Neural progenitor cell (in vitro differentiated cells): ENCODE measurements at regions not wholly inside any gene's neighbourhood (a gene's known extent, or its start where the extent isn't known, plus 50 kb on each side); places are given as distances from the start of the nearest gene placed in this dataset.

Experiments used
- DNase-seq: peaks from one replicate; pipeline ENCODE4 v3.0.0-alpha.2; 2016; ENCODE audit warnings: low spot score
- H2AFZ ChIP-seq: fragments of 200-600 bp; sonication (generic); replicated peaks from 2 replicates; pipeline ENCODE4 v1.6.1; 2016; ENCODE audit warnings: antibody characterized with exemption
- H3F3A ChIP-seq: fragments of 200-600 bp; sonication (generic); 2 replicates; pipeline ENCODE4 v1.6.1; 2016; ENCODE audit warnings: antibody characterized with exemption, low read depth
- H3K27ac ChIP-seq: fragments of 200-600 bp; sonication (generic); 2 replicates; pipeline ENCODE4 v1.5.1; 2016; ENCODE audit warnings: mild to moderate bottlenecking
- H3K27me3 ChIP-seq: fragments of 200-600 bp; sonication (generic); 2 replicates; pipeline ENCODE4 v1.6.1; 2016; ENCODE audit warnings: mild to moderate bottlenecking, moderate library complexity
- H3K36me3 ChIP-seq: fragments of 200-600 bp; sonication (generic); 2 replicates; pipeline ENCODE4 v1.5.1; 2016
- H3K4me1 ChIP-seq: fragments of 200-600 bp; sonication (generic); 2 replicates; pipeline ENCODE4 v1.6.1; 2016; ENCODE audit warnings: mixed run types
- H3K4me2 ChIP-seq: fragments of 200-600 bp; sonication (generic); 2 replicates; pipeline ENCODE4 v1.6.1; 2016
- H3K4me3 ChIP-seq: fragments of 200-600 bp; sonication (generic); 2 replicates; pipeline ENCODE4 v1.5.1; 2016
- H3K79me2 ChIP-seq: fragments of 200-600 bp; sonication (generic); 2 replicates; pipeline ENCODE4 v1.6.1; 2016; ENCODE audit warnings: low read depth
- H3K9ac ChIP-seq: fragments of 200-600 bp; sonication (generic); 2 replicates; pipeline ENCODE4 v1.6.1; 2016
- H3K9me3 ChIP-seq: fragments of 200-600 bp; sonication (generic); 2 replicates; pipeline ENCODE4 v1.5.1; 2016; ENCODE audit warnings: low read depth
- H4K20me1 ChIP-seq: fragments of 200-600 bp; sonication (generic); 2 replicates; pipeline ENCODE4 v1.6.1; 2016; ENCODE audit warnings: low read depth
- H3K27ac Mint-ChIP-seq: 3 replicates; pipeline ENCODE4 v1.8.0; 2021; ENCODE audit warnings: mixed read lengths
- H3K27me3 Mint-ChIP-seq: 2 replicates; pipeline ENCODE4 v1.8.0; 2022; ENCODE audit warnings: low read depth, mild to moderate bottlenecking, inconsistent platforms, moderate library complexity, mixed read lengths; ENCODE audit not compliant: insufficient read depth
- H3K36me3 Mint-ChIP-seq: 3 replicates; pipeline ENCODE4 v1.8.0; 2021; ENCODE audit warnings: mixed read lengths
- H3K4me1 Mint-ChIP-seq: 3 replicates; pipeline ENCODE4 v1.8.0; 2021; ENCODE audit warnings: mixed read lengths
- H3K4me3 Mint-ChIP-seq: 3 replicates; pipeline ENCODE4 v1.8.0; 2021; ENCODE audit warnings: mild to moderate bottlenecking, moderate library complexity, mixed read lengths
- H3K9me3 Mint-ChIP-seq: 3 replicates; pipeline ENCODE4 v1.8.0; 2020; ENCODE audit warnings: mixed read lengths
- CTCF ChIP-seq: fragments of 200-600 bp; sonication (generic); IDR thresholded peaks from 2 replicates; pipeline ENCODE4 v1.5.1; 2017; ENCODE audit warnings: antibody characterized with exemption, mild to moderate bottlenecking
- EZH2 ChIP-seq: fragments of 200-600 bp; sonication (generic); IDR thresholded peaks from 2 replicates; pipeline ENCODE4 v1.6.1; 2017; ENCODE audit warnings: antibody characterized with exemption, mild to moderate bottlenecking, moderate library complexity
- EZH2phosphoT487 ChIP-seq: fragments of 200-600 bp; sonication (generic); IDR thresholded peaks from 2 replicates; pipeline ENCODE4 v1.6.1; 2017; ENCODE audit warnings: antibody characterized with exemption

DNA sequence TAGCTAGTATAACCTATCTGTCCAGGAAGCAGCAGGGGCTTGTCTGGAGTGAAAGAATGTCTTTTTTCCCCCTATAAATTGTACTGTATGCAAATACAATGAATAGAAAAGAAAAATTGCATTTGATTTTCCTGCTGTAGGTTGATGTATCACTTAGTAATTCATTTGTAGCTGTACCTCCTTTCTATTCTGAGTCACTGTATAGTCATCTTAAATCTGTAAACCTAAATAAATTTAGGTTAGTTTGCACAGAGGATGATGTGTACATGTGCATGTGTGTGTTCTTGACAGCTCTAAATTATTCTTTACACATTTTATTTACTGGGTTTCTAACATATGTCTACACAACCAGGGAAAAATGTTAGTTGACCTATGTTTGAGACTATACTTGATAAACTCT, 478.7 kb upstream of the CNTNAP5 start:
- H3K4me3 ChIP-seq = no peak overlapping the region
- H3F3A ChIP-seq = no peaks in the 10 kb centered on the region
- no peak overlapping the region for H3K4me2 ChIP-seq
- H3K9me3 ChIP-seq = no peaks in the 10 kb centered on the region
- DNase-seq = no peak
- no peaks in the 10 kb centered on the region for H3K79me2 ChIP-seq
- Mint-ChIP-seq H3K4me1 (no peaks in the 10 kb centered on the region), H3K27ac (no peak overlapping the region), H3K36me3 (no peaks in the 10 kb centered on the region), H3K4me3 (no peak overlapping the region), H3K27me3 (no peaks in the 10 kb centered on the region), H3K9me3 (peaks cover 9% of the 10 kb centered on the region)
- no peak overlapping the region for H3K27ac ChIP-seq
- H3K36me3 ChIP-seq = no peaks in the 10 kb centered on the region
- H2AFZ ChIP-seq = no peak overlapping the region
- no peak overlapping the region for H3K9ac ChIP-seq
- no peaks in the 10 kb centered on the region for H3K27me3 ChIP-seq
- TF ChIP-seq CTCF (no peak), EZH2phosphoT487 (no peak), EZH2 (no peak)
- no peaks in the 10 kb centered on the region for H4K20me1 ChIP-seq
- no peaks in the 10 kb centered on the region for H3K4me1 ChIP-seq

- no peaks in the 10 kb centered on the region for H3K27me3 ChIP-seq
- Mint-ChIP-seq H3K4me1 (no peaks in the 10 kb centered on the region), H3K9me3 (no peaks in the 10 kb centered on the region), H3K4me3 (no peak overlapping the region), H3K36me3 (no peaks in the 10 kb centered on the region), H3K27me3 (peaks cover 3% of the 10 kb centered on the region), H3K27ac (no peak overlapping the region)
- H2AFZ ChIP-seq = no peak overlapping the region
- no peak overlapping the region for H3K27ac ChIP-seq
- no peak overlapping the region for H3K9ac ChIP-seq
- no peaks in the 10 kb centered on the region for H3K4me1 ChIP-seq
- no peak for TF ChIP-seq EZH2phosphoT487
- TF ChIP-seq CTCF = no peak
- TF ChIP-seq EZH2 = no peak
- no peak for DNase-seq
- H3K36me3 ChIP-seq = no peaks in the 10 kb centered on the region
- no peaks in the 10 kb centered on the region for H3K79me2 ChIP-seq
- no peak overlapping the region for H3K4me3 ChIP-seq
- no peaks in the 10 kb centered on the region for H3K9me3 ChIP-seq
- no peak overlapping the region for H3K4me2 ChIP-seq
- H4K20me1 ChIP-seq = no peaks in the 10 kb centered on the region
- no peaks in the 10 kb centered on the region for H3F3A ChIP-seq
Measured at GRCh38 chr2:123563515-123563914, 461.6 kb upstream of the CNTNAP5 start.

GRCh38 chr2:123566291-123566946, 458.7 kb upstream of the CNTNAP5 start:
- Mint-ChIP-seq H3K27me3 (no peaks in the 10 kb centered on the region), H3K36me3 (no peaks in the 10 kb centered on the region), H3K4me3 (no peak overlapping the region), H3K9me3 (no peaks in the 10 kb centered on the region), H3K4me1 (no peaks in the 10 kb centered on the region), H3K27ac (no peak overlapping the region)
- Histone ChIP-seq H3K27me3 (no peaks in the 10 kb centered on the region), H2AFZ (peak overlapping the region; percentile 15), H3F3A (no peaks in the 10 kb centered on the region), H3K79me2 (no peaks in the 10 kb centered on the region), H3K4me2 (no peak overlapping the region), H3K9me3 (no peaks in the 10 kb centered on the region), H3K27ac (no peak overlapping the region), H3K4me1 (no peaks in the 10 kb centered on the region), H3K36me3 (no peaks in the 10 kb centered on the region), H3K9ac (no peak overlapping the region), H4K20me1 (no peaks in the 10 kb centered on the region), H3K4me3 (no peak overlapping the region)
- no peak for TF ChIP-seq EZH2phosphoT487
- no peak for TF ChIP-seq CTCF
- no peak for TF ChIP-seq EZH2
- DNase-seq = peak; percentile 1
